ENCODE measurements at regions not wholly inside any gene's neighbourhood (a gene's known extent, or its start where the extent isn't known, plus 50 kb on each side); places are given as distances from the start of the nearest gene placed in this dataset.

GRCh38 chr18:27667064-27667463 lies 482.0 kb upstream of the CHST9 start:
- DNase-seq (ENCODE audit: low spot score): no peak
- TF ChIP-seq, protein P1, sequence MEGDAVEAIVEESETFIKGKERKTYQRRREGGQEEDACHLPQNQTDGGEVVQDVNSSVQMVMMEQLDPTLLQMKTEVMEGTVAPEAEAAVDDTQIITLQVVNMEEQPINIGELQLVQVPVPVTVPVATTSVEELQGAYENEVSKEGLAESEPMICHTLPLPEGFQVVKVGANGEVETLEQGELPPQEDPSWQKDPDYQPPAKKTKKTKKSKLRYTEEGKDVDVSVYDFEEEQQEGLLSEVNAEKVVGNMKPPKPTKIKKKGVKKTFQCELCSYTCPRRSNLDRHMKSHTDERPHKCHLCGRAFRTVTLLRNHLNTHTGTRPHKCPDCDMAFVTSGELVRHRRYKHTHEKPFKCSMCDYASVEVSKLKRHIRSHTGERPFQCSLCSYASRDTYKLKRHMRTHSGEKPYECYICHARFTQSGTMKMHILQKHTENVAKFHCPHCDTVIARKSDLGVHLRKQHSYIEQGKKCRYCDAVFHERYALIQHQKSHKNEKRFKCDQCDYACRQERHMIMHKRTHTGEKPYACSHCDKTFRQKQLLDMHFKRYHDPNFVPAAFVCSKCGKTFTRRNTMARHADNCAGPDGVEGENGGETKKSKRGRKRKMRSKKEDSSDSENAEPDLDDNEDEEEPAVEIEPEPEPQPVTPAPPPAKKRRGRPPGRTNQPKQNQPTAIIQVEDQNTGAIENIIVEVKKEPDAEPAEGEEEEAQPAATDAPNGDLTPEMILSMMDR (conservative IDR thresholded peaks at IDR 0.05; ENCODE audit: low read depth): no peak
- H3K27ac ChIP-seq: no peak overlapping the region
- POLR2A ChIA-PET (ENCODE audit: low non-redundant PET): no interaction called here
- CTCF ChIA-PET: no interaction called here

GRCh38 chr18:27666016-27666415 lies 480.9 kb upstream of the CHST9 start:
- ChIA-PET POLR2A (ENCODE audit: low non-redundant PET) (no interaction called here), CTCF (no interaction called here)
- no peak overlapping the region for H3K27ac ChIP-seq
- TF ChIP-seq, protein P1 (conservative IDR thresholded peaks at IDR 0.05; ENCODE audit: low read depth): no peak
- no peak for DNase-seq (ENCODE audit: low spot score)

GRCh38 chr18:27665264-27665799 lies 480.2 kb upstream of the CHST9 start:
- ChIA-PET POLR2A (ENCODE audit: low non-redundant PET) (no interaction called here), CTCF (no interaction called here)
- TF ChIP-seq, protein P1 (conservative IDR thresholded peaks at IDR 0.05; ENCODE audit: low read depth): no peak
- no peak for DNase-seq (ENCODE audit: low spot score)
- no peak overlapping the region for H3K27ac ChIP-seq

DNA sequence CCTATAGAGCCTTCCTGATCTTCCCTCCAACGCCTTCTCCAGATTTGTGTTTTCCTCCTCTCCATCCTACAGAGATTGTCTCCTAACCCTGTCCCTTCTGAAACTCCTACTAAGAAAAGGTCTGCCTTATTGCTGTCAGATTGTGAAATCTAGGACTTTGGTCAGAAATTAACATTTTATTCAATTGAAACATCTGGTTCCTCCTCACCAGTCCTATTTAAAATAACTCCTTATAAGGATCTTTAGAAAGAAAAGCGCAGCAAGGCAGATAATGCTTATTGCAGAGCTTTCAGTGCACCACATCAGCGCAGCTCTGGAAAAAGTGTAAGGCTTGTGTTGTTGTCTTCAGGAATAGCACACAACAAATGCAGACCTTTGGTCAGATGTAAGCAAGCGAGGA lies 477.8 kb upstream of the CHST9 start:
- no peak for DNase-seq (ENCODE audit: low spot score)
- ChIA-PET CTCF (interaction anchor here (0.6 kb wide), 2 partner anchors 628 to 859 kb away, joined by 3 read pairs; no protein-coding TSS in a partner anchor), POLR2A (ENCODE audit: low non-redundant PET) (no interaction called here)
- TF ChIP-seq, protein P1 (conservative IDR thresholded peaks at IDR 0.05; ENCODE audit: low read depth): no peak
- no peak overlapping the region for H3K27ac ChIP-seq

- no peak overlapping the region for H3K27ac ChIP-seq
- CTCF ChIA-PET: interaction anchor here (0.6 kb wide), 2 partner anchors 628 to 859 kb away, joined by 3 read pairs; no protein-coding TSS in a partner anchor
- TF ChIP-seq, protein P1 (conservative IDR thresholded peaks at IDR 0.05; ENCODE audit: low read depth): no peak
- POLR2A ChIA-PET (ENCODE audit: low non-redundant PET): no interaction called here
- no peak for DNase-seq (ENCODE audit: low spot score)
These were observed 477.4 kb upstream of the CHST9 start for GRCh38 chr18:27662537-27662936.

GRCh38 chr18:27661320-27662018 lies 476.4 kb upstream of the CHST9 start:
- ChIA-PET CTCF (no interaction called here), POLR2A (ENCODE audit: low non-redundant PET) (no interaction called here)
- no peak overlapping the region for H3K27ac ChIP-seq
- TF ChIP-seq, protein P1 (conservative IDR thresholded peaks at IDR 0.05; ENCODE audit: low read depth): no peak
- no peak for DNase-seq (ENCODE audit: low spot score)

Data from RWPE1 (cell line).